GM13976 (cell line): ENCODE measurements at regions not wholly inside any gene's neighbourhood (a gene's known extent, or its start where the extent isn't known, plus 50 kb on each side); places are given as distances from the start of the nearest gene placed in this dataset.
"Not testable (repeated sequence)": the region's sequence is repeated elsewhere in the genome, so short reads cannot be mapped to it uniquely, and the experiment has no call there.

ENCODE experiments used
- DNase-seq: peaks from one replicate; pipeline ENCODE4 v3.0.0; 2012; ENCODE audit warnings: low spot score
- CTCF ChIP-seq: IDR thresholded peaks from 2 replicates; pipeline ENCODE4 v1.5.1; 2012; ENCODE audit warnings: borderline replicate concordance, mild to moderate bottlenecking; ENCODE audit not compliant: insufficient read depth; ENCODE audit errors: extremely low read depth, missing control alignments, control extremely low read depth
- in situ Hi-C: fragments of 300-500 bp; cut with MboI; formaldehyde crosslinking; loops from one replicate; pipeline ENCODE4 v1.12.0; 2022; ENCODE audit warnings: low sequenced_read_pairs, mixed read lengths, inconsistent platforms; ENCODE audit not compliant: unreplicated experiment

GRCh38 chr2:87452861-87453260 is 295.0 kb upstream of the PLGLB2 start:
- in situ Hi-C loops: not testable (repeated sequence)

GRCh38 chr2:87453965-87454364 is 293.9 kb upstream of the PLGLB2 start:
- DNase-seq, in situ Hi-C loops: not testable (repeated sequence)

More at GRCh38 chr2:87452861-87453260, 295.0 kb upstream of the PLGLB2 start:
- DNase-seq: not testable (repeated sequence)

- DNase-seq, in situ Hi-C loops: not testable (repeated sequence)
Observed at GRCh38 chr2:87454421-87454820, 293.5 kb upstream of the PLGLB2 start.

- in situ Hi-C loops, DNase-seq: not testable (repeated sequence)
Observed at GRCh38 chr2:87455209-87455853, 292.6 kb upstream of the PLGLB2 start.

GRCh38 chr2:87455854-87456249 is 292.0 kb upstream of the PLGLB2 start:
- in situ Hi-C loops, DNase-seq: not testable (repeated sequence)

GRCh38 chr2:87456477-87457128 is 291.3 kb upstream of the PLGLB2 start:
- in situ Hi-C loops, DNase-seq: not testable (repeated sequence)

- not testable (repeated sequence) for DNase-seq
Observed at GRCh38 chr2:87457129-87457499, 290.8 kb upstream of the PLGLB2 start.

GRCh38 chr2:87458938-87459337 is 288.9 kb upstream of the PLGLB2 start:
- DNase-seq, in situ Hi-C loops: not testable (repeated sequence)

More at GRCh38 chr2:87457129-87457499, 290.8 kb upstream of the PLGLB2 start:
- in situ Hi-C loops: not testable (repeated sequence)

GRCh38 chr2:87460104-87460503 is 287.8 kb upstream of the PLGLB2 start:
- in situ Hi-C loops, DNase-seq: not testable (repeated sequence)

GRCh38 chr2:87460662-87461061 is 287.2 kb upstream of the PLGLB2 start:
- in situ Hi-C loops: not testable (repeated sequence)

GRCh38 chr2:87461671-87462070 is 286.2 kb upstream of the PLGLB2 start:
- in situ Hi-C loops, DNase-seq: not testable (repeated sequence)

More at GRCh38 chr2:87460662-87461061, 287.2 kb upstream of the PLGLB2 start:
- DNase-seq: not testable (repeated sequence)

GRCh38 chr2:87464219-87464618 is 283.7 kb upstream of the PLGLB2 start:
- DNase-seq, in situ Hi-C loops: not testable (repeated sequence)

- DNase-seq, in situ Hi-C loops: not testable (repeated sequence)
Observed at GRCh38 chr2:87465730-87466129, 282.2 kb upstream of the PLGLB2 start.

GRCh38 chr2:87466591-87467120 is 281.2 kb upstream of the PLGLB2 start:
- DNase-seq, in situ Hi-C loops: not testable (repeated sequence)
- TF ChIP-seq CTCF: peak; percentile 19

- in situ Hi-C loops, DNase-seq: not testable (repeated sequence)
Observed at GRCh38 chr2:87468429-87468981, 279.4 kb upstream of the PLGLB2 start.

GRCh38 chr2:87469180-87470151 is 278.4 kb upstream of the PLGLB2 start:
- peak; percentile 10 for DNase-seq
- in situ Hi-C loops: not testable (repeated sequence)
